Type B pancreatic cell (in vitro differentiated cells): ENCODE measurements at regions not wholly inside any gene's neighbourhood (a gene's known extent, or its start where the extent isn't known, plus 50 kb on each side); places are given as distances from the start of the nearest gene placed in this dataset.

Experiments used
- DNase-seq: peaks from one replicate; pipeline ENCODE4 v3.0.0; 2021; ENCODE audit warnings: mixed read lengths; ENCODE audit not compliant: unreplicated experiment; ENCODE audit errors: extremely low spot score
- H3K27ac Mint-ChIP-seq: 2 replicates; pipeline ENCODE4 v1.8.0; 2021; ENCODE audit warnings: mild to moderate bottlenecking, mixed read lengths
- H3K27me3 Mint-ChIP-seq: 2 replicates; pipeline ENCODE4 v1.8.0; 2021; ENCODE audit warnings: mixed read lengths
- H3K36me3 Mint-ChIP-seq: 2 replicates; pipeline ENCODE4 v1.8.0; 2021; ENCODE audit warnings: mixed read lengths
- H3K4me1 Mint-ChIP-seq: one replicate; pipeline ENCODE4 v1.8.0; 2021; ENCODE audit warnings: mixed read lengths; ENCODE audit not compliant: unreplicated experiment
- H3K4me3 Mint-ChIP-seq: 2 replicates; pipeline ENCODE4 v1.8.0; 2021; ENCODE audit warnings: mild to moderate bottlenecking, mixed read lengths
- H3K9me3 Mint-ChIP-seq: 2 replicates; pipeline ENCODE4 v1.8.0; 2021; ENCODE audit warnings: mixed read lengths
- CTCF ChIP-seq: fragments of 200-600 bp; sonication (generic); conservative IDR thresholded peaks from 2 replicates; pipeline ENCODE4 v1.5.0; 2021; ENCODE audit warnings: antibody characterized with exemption, mild to moderate bottlenecking

- peaks cover 5% of the 10 kb centered on the region for H3K36me3 Mint-ChIP-seq
- H3K27me3 Mint-ChIP-seq, result no peaks in the 10 kb centered on the region
- no peak overlapping the region for H3K4me3 Mint-ChIP-seq
- H3K27ac Mint-ChIP-seq, result no peak overlapping the region
- no peak for DNase-seq
- H3K9me3 Mint-ChIP-seq, result peaks cover 12% of the 10 kb centered on the region
- no peak for TF ChIP-seq CTCF
- H3K4me1 Mint-ChIP-seq, result peaks cover 29% of the 10 kb centered on the region
Measured at GRCh38 chr16:65671071-65671470, 549.2 kb upstream of the CDH11 start.

- Mint-ChIP-seq H3K4me3 (no peak overlapping the region), H3K27me3 (peaks cover 9% of the 10 kb centered on the region), H3K4me1 (peaks cover 39% of the 10 kb centered on the region), H3K27ac (no peak overlapping the region), H3K9me3 (peaks cover 21% of the 10 kb centered on the region), H3K36me3 (peaks cover 5% of the 10 kb centered on the region)
- no peak for TF ChIP-seq CTCF
- DNase-seq, result no peak
Measured at GRCh38 chr16:65668064-65668595, 546.3 kb upstream of the CDH11 start.

- Mint-ChIP-seq H3K4me1 (peaks cover 37% of the 10 kb centered on the region), H3K9me3 (peaks cover 17% of the 10 kb centered on the region), H3K4me3 (no peak overlapping the region), H3K36me3 (peaks cover 5% of the 10 kb centered on the region), H3K27ac (no peak overlapping the region), H3K27me3 (peaks cover 9% of the 10 kb centered on the region)
- DNase-seq, result no peak
- peak; percentile 60 for TF ChIP-seq CTCF
Measured at GRCh38 chr16:65667011-65667578, 545.2 kb upstream of the CDH11 start.

- DNase-seq, result no peak
- no peak for TF ChIP-seq CTCF
- H3K27me3 Mint-ChIP-seq, result peaks cover 9% of the 10 kb centered on the region
- H3K36me3 Mint-ChIP-seq, result peaks cover under 1% of the 10 kb centered on the region
- H3K9me3 Mint-ChIP-seq, result peaks cover 9% of the 10 kb centered on the region
- H3K27ac Mint-ChIP-seq, result peak overlapping the region; percentile 15
- peaks cover 45% of the 10 kb centered on the region for H3K4me1 Mint-ChIP-seq
- H3K4me3 Mint-ChIP-seq, result no peak overlapping the region
Measured at GRCh38 chr16:65666132-65666941, 544.5 kb upstream of the CDH11 start.

GRCh38 chr16:65665586-65665985, 543.7 kb upstream of the CDH11 start:
- Mint-ChIP-seq H3K27ac (peak overlapping the region; percentile 15), H3K27me3 (peaks cover 12% of the 10 kb centered on the region), H3K4me1 (peaks cover 52% of the 10 kb centered on the region), H3K4me3 (no peak overlapping the region), H3K9me3 (peaks cover 9% of the 10 kb centered on the region), H3K36me3 (no peaks in the 10 kb centered on the region)
- no peak for TF ChIP-seq CTCF
- no peak for DNase-seq
